GM23338 (cell line): ENCODE measurements at regions not wholly inside any gene's neighbourhood (a gene's known extent, or its start where the extent isn't known, plus 50 kb on each side); places are given as distances from the start of the nearest gene placed in this dataset.

Source experiments
- CREB1 ChIP-seq: fragments of 250-450 bp; sonication (Bioruptor Pico); IDR thresholded peaks from 2 replicates; pipeline ENCODE4 v1.5.0; 2020; ENCODE audit warnings: low read depth, mild to moderate bottlenecking, moderate library complexity
- CTCF ChIP-seq, 2 experiments: fragments of 200-600 bp in 1 of 2; sonication (generic) in 1 of 2; conservative IDR thresholded peaks; 2 replicates each; pipeline versions ENCODE4 v1.5.1 to v1.6.1; 2016 to 2017; ENCODE audit warnings: antibody characterized with exemption in 2 of 2, low read depth in 2 of 2, mild to moderate bottlenecking in 2 of 2, moderate library complexity in 1 of 2
- EZH2 ChIP-seq: fragments of 200-600 bp; sonication (generic); IDR thresholded peaks from one replicate; pipeline ENCODE4 v1.8.0; 2017; ENCODE audit warnings: antibody characterized with exemption, mild to moderate bottlenecking, low read depth; ENCODE audit not compliant: unreplicated experiment
- EZH2phosphoT487 ChIP-seq: fragments of 200-600 bp; sonication (generic); IDR thresholded peaks from one replicate; pipeline ENCODE4 v1.8.1; 2018; ENCODE audit warnings: antibody characterized with exemption; ENCODE audit not compliant: unreplicated experiment
- JUNB ChIP-seq: IDR thresholded peaks from one replicate; pipeline ENCODE4 v1.6.1; 2016; ENCODE audit warnings: antibody characterized with exemption; ENCODE audit not compliant: unreplicated experiment
- POLR2AphosphoS5 ChIP-seq: IDR thresholded peaks from 2 replicates; pipeline ENCODE4 v1.6.1; 2016; ENCODE audit warnings: antibody characterized with exemption, low read depth
- REST ChIP-seq: IDR thresholded peaks from one replicate; pipeline ENCODE4 v1.6.1; 2018; ENCODE audit warnings: antibody characterized with exemption; ENCODE audit not compliant: unreplicated experiment
- ZNF114 ChIP-seq: fragments of 250-450 bp; sonication (Bioruptor Pico); IDR thresholded peaks from 2 replicates; pipeline ENCODE4 v1.5.0; 2020; ENCODE audit warnings: mild to moderate bottlenecking, moderate library complexity
- ZNF331 ChIP-seq: fragments of 250-450 bp; sonication (Bioruptor Pico); IDR thresholded peaks from 2 replicates; pipeline ENCODE4 v1.5.0; 2020; ENCODE audit warnings: low read depth, mild to moderate bottlenecking, moderate library complexity
- ZNF462 ChIP-seq: fragments of 250-450 bp; sonication (Bioruptor Pico); IDR thresholded peaks from 2 replicates; pipeline ENCODE4 v1.5.0; 2020; ENCODE audit warnings: mild to moderate bottlenecking, moderate library complexity

- TF ChIP-seq REST (no peak), EZH2phosphoT487 (no peak), POLR2AphosphoS5 (no peak), CTCF (conservative IDR thresholded peaks at IDR 0.05; ENCODE audit: low read depth in 2 of 2) (no peak), JUNB (no peak), EZH2 (no peak), ZNF462 (CRISPR knock-in tag) (no peak), CREB1 (CRISPR knock-in tag) (no peak), ZNF331 (CRISPR knock-in tag) (no peak), ZNF114 (CRISPR knock-in tag) (no peak)
These were observed 113.6 kb downstream of the PDCL3 start for GRCh38 chr2:100676346-100676745.
